Right lobe of liver (tissue), 6 donors: ENCODE measurements at regions not wholly inside any gene's neighbourhood (a gene's known extent, or its start where the extent isn't known, plus 50 kb on each side); places are given as distances from the start of the nearest gene placed in this dataset.

ENCODE experiments used
- ATAC-seq, 4 donors: fragments of 200-7000 bp; cut with Tn5 transposase; one replicate each; pipeline ENCODE4 v1.9.1; 2020; ENCODE audit warnings: mild to moderate bottlenecking in 4 of 4, moderate library complexity in 4 of 4
- DNase-seq, 3 donors: peaks; one replicate each; pipeline ENCODE4 v3.0.0-alpha.2; 2020
- H3K27ac ChIP-seq, 3 donors: fragments of 200-600 bp; one replicate each; pipeline ENCODE4 v1.8.0; 2022
- H3K27me3 ChIP-seq, 2 donors: fragments of 200-600 bp; one replicate each; pipeline ENCODE4 v1.8.0; 2022
- H3K36me3 ChIP-seq, 4 donors: fragments of 200-600 bp; sonication (generic) in 1 of 4; one replicate each; pipeline versions ENCODE4 v1.5.1 to v1.8.0; 2017 to 2022; ENCODE audit warnings: control low read depth in 1 of 4
- H3K4me1 ChIP-seq, 4 donors: fragments of 200-600 bp; sonication (generic) in 1 of 4; one replicate each; pipeline versions ENCODE4 v1.5.1 to v1.8.0; 2017 to 2022; ENCODE audit warnings: control low read depth in 1 of 4
- H3K4me3 ChIP-seq, 3 donors: fragments of 200-600 bp; one replicate each; pipeline ENCODE4 v1.8.0; 2022
- H3K9me3 ChIP-seq, 4 donors: fragments of 200-600 bp; sonication (generic) in 1 of 4; one replicate each; pipeline versions ENCODE4 v1.5.1 to v1.8.0; 2017 to 2022; ENCODE audit warnings: control low read depth in 1 of 4
- CTCF ChIP-seq, 4 donors: fragments of 200-600 bp in 3 of 4; fragments of 450-650 bp in 1 of 4; IDR thresholded peaks; one replicate each; pipeline versions ENCODE4 v1.5.1 to v1.8.0; 2016 to 2022; ENCODE audit warnings: antibody characterized with exemption in 4 of 4, mild to moderate bottlenecking in 2 of 4
- POLR2A ChIP-seq: fragments of 450-650 bp; IDR thresholded peaks from one replicate; pipeline ENCODE4 v1.6.1; 2017; ENCODE audit warnings: antibody characterized with exemption, mild to moderate bottlenecking
- WGBS: methylation state at CpG from one replicate; pipeline ENCODE4 v1.1.6; 2018; ENCODE audit warnings: low coverage, low lambda C conversion rate; ENCODE audit not compliant: insufficient coverage; ENCODE audit errors: missing lambda C conversion rate; 5-methylcytosine and 5-hydroxymethylcytosine counted together
- intact Hi-C, 2 donors: fragments of 100-400 bp; cut with DNase I; formaldehyde crosslinking; loops; one replicate each; pipeline versions ENCODE4 v1.11.2 to v1.14.1; 2022
- donor health status: DM: no; HTN: yes; CAD: no.
- donor health status: DM: no; HTN: no; CAD: no.
- donor health status: DM: no; HTN: no; CAD: no.
- donor health status: DM: no; HTN: yes; CAD: no.
- donor health status: DM: no; HTN: yes; CAD: no.

- TF ChIP-seq CTCF (IDR thresholded peaks at IDR 0.05) (peak in 3 of 4 donors; percentile 6 to 38 (median 21)), POLR2A (no peak)
- Histone ChIP-seq H3K9me3 (no peaks in the 10 kb centered on the region), H3K27ac (no peak overlapping the region), H3K27me3 (no peaks in the 10 kb centered on the region), H3K36me3 (no peaks in the 10 kb centered on the region), H3K4me3 (no peak overlapping the region), H3K4me1 (no peaks in the 10 kb centered on the region)
- ATAC-seq (peak in 2 of 4 donors; percentile 32 to 44), DNase-seq (no peak)
- WGBS: no CpG with 5 or more reads among the region's 2 CpGs
- intact Hi-C loops: no loop called here
These were observed 129.8 kb downstream of the SATB1 start for GRCh38 chr3:18295171-18295920.

GRCh38 chr3:18290157-18290556 lies 135.0 kb downstream of the SATB1 start:
- DNase-seq: no peak
- H3K36me3 ChIP-seq: no peaks in the 10 kb centered on the region
- intact Hi-C loops: no loop called here
- no peaks in the 10 kb centered on the region for H3K4me1 ChIP-seq
- H3K4me3 ChIP-seq: no peak overlapping the region
- H3K27me3 ChIP-seq: no peaks in the 10 kb centered on the region
- no peak overlapping the region for H3K27ac ChIP-seq
- no peak for TF ChIP-seq POLR2A
- TF ChIP-seq CTCF (IDR thresholded peaks at IDR 0.05): no peak
- ATAC-seq: no peak
- no peaks in the 10 kb centered on the region for H3K9me3 ChIP-seq

DNA sequence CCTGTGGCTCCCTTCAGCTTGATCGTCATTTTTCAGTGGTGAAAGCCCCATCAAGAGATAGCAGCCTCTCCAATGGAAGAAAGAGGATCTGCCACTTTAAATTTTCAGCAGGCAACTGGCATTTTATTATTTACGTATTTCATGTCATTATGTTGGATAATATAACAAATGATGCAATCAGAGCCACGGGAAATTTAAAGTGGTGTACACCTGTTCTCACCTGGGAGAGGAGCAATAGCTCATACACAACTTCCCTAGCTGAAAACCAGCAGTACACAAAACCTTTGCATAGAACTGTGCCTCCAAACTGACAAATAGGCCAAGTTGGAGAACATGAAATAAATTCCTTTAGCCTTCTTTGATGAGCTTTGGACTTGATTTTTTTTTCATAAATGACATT lies 136.9 kb downstream of the SATB1 start:
- Histone ChIP-seq H3K27me3 (no peaks in the 10 kb centered on the region), H3K27ac (no peak overlapping the region), H3K9me3 (no peaks in the 10 kb centered on the region), H3K4me3 (no peak overlapping the region), H3K4me1 (no peaks in the 10 kb centered on the region), H3K36me3 (no peaks in the 10 kb centered on the region)
- WGBS: 11% methylated on average over 3 of the region's 3 CpGs
- ATAC-seq (no peak), DNase-seq (no peak)
- intact Hi-C loops: no loop called here
- no peak for TF ChIP-seq POLR2A
- TF ChIP-seq CTCF (IDR thresholded peaks at IDR 0.05): no peak

GRCh38 chr3:18284716-18285115 lies 140.4 kb downstream of the SATB1 start:
- intact Hi-C loops: no loop called here
- no peak for ATAC-seq
- no peaks in the 10 kb centered on the region for H3K4me1 ChIP-seq
- no peaks in the 10 kb centered on the region for H3K36me3 ChIP-seq
- no peak overlapping the region for H3K27ac ChIP-seq
- no peaks in the 10 kb centered on the region for H3K9me3 ChIP-seq
- no peak for DNase-seq
- no peak overlapping the region for H3K4me3 ChIP-seq
- H3K27me3 ChIP-seq: no peaks in the 10 kb centered on the region
- no CpG with 5 or more reads among the region's 2 CpGs for WGBS
- TF ChIP-seq CTCF (IDR thresholded peaks at IDR 0.05) (no peak), POLR2A (no peak)

DNA sequence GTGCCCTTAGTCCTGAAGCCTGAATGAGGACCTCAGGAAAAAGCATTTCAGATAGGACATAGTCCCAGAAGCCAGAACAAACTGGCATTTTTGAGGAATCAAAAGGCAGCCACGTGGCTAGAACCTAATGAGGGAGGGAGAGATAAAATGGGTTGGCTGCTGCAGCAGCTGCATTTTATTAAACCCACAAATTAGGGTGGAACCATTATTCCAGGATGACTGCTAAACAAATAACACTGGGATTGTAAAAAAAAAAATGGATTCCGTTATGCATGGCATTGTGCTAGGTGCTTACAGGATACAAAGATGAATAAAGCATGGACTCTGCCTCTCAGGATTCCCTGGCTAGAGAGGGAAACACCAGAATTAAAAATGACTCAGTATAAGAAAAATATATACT lies 141.5 kb downstream of the SATB1 start:
- WGBS: 38% methylated on average over 2 of the region's 2 CpGs

More for the DNA sequence above, 141.5 kb downstream of the SATB1 start:
- Histone ChIP-seq H3K36me3 (no peaks in the 10 kb centered on the region), H3K9me3 (no peaks in the 10 kb centered on the region), H3K27ac (no peak overlapping the region), H3K4me1 (no peaks in the 10 kb centered on the region), H3K4me3 (no peak overlapping the region), H3K27me3 (no peaks in the 10 kb centered on the region)
- ATAC-seq (no peak), DNase-seq (no peak)
- TF ChIP-seq CTCF (IDR thresholded peaks at IDR 0.05): no peak
- TF ChIP-seq POLR2A: no peak
- intact Hi-C loops: no loop called here
